HL-60 (cell line): ENCODE measurements at regions not wholly inside any gene's neighbourhood (a gene's known extent, or its start where the extent isn't known, plus 50 kb on each side); places are given as distances from the start of the nearest gene placed in this dataset.

Source experiments
- CTCF ChIP-seq: IDR thresholded peaks from one replicate; pipeline ENCODE4 v1.5.1; 2011; ENCODE audit warnings: low read length, control low read depth, inconsistent platforms; ENCODE audit not compliant: insufficient read depth
- GABPA ChIP-seq: IDR thresholded peaks from 2 replicates; pipeline ENCODE4 v1.6.1; 2012; ENCODE audit warnings: low read depth
- POLR2AphosphoS5 ChIP-seq: IDR thresholded peaks from 2 replicates; pipeline ENCODE4 v1.6.1; 2012; ENCODE audit warnings: low read depth
- REST ChIP-seq: IDR thresholded peaks from 2 replicates; pipeline ENCODE4 v1.6.1; 2012; ENCODE audit warnings: low read depth; ENCODE audit not compliant: insufficient replicate concordance

- TF ChIP-seq CTCF (no peak), REST (no peak), POLR2AphosphoS5 (no peak), GABPA (no peak)
These were observed 94.3 kb upstream of the YWHAQ start for GRCh38 chr2:9725106-9725505.
